B cell (primary cell): ENCODE measurements at regions not wholly inside any gene's neighbourhood (a gene's known extent, or its start where the extent isn't known, plus 50 kb on each side); places are given as distances from the start of the nearest gene placed in this dataset.

Experiments
- ATAC-seq: fragments of 200-7000 bp; cut with Tn5 transposase; one replicate; pipeline ENCODE4 v1.10.0; 2021; ENCODE audit warnings: low read depth, mild to moderate bottlenecking, moderate number of reproducible peaks, moderate library complexity
- CTCF ChIA-PET: fragments of 350-600 bp; sonication (Branson Sonifier 250); formaldehyde crosslinking; loops from one replicate; lab custom pipeline; 2021; ENCODE audit warnings: antibody characterized with exemption, inconsistent platforms; lab: Charles Lee
- POLR2A ChIA-PET: fragments of 350-600 bp; sonication (Branson Sonifier 250); formaldehyde crosslinking; loops from one replicate; lab custom pipeline; 2021; ENCODE audit warnings: antibody characterized with exemption; lab: Charles Lee
- DNase-seq: peaks from one replicate; pipeline ENCODE4 v3.0.0; 2013
- H2AFZ ChIP-seq: 2 replicates; pipeline ENCODE4 v1.6.1; 2012; ENCODE audit warnings: mild to moderate bottlenecking, low read depth, low read length; ENCODE audit not compliant: insufficient read depth, poor library complexity, severe bottlenecking
- H3K27ac ChIP-seq, 2 donors: 1 replicate in 1 of 2; 2 replicates in 1 of 2; pipeline ENCODE4 v1.5.1; 2012 to 2013; ENCODE audit warnings: low read length in 2 of 2, mild to moderate bottlenecking in 2 of 2, moderate library complexity in 1 of 2
- H3K27me3 ChIP-seq, 4 experiments: fragments of 200-600 bp in 1 of 4; sonication (generic) in 1 of 4; replicated peaks in 1 of 4; 1 replicate in 2 of 4; 2 replicates in 2 of 4; pipeline versions ENCODE4 v1.6.1 to v1.7.0; 2013 to 2016; ENCODE audit warnings: low read length in 3 of 4, mild to moderate bottlenecking in 2 of 4, mixed read lengths in 1 of 4, moderate library complexity in 1 of 4; ENCODE audit not compliant: insufficient read depth in 4 of 4, control insufficient read depth in 3 of 4; ENCODE audit errors: control extremely low read depth in 1 of 4
- H3K36me3 ChIP-seq, 2 experiments: replicated peaks in 1 of 2; 1 replicate in 1 of 2; 2 replicates in 1 of 2; pipeline versions ENCODE4 v1.6.1 to v1.7.1; 2013; ENCODE audit warnings: low read length in 1 of 2; ENCODE audit not compliant: insufficient read depth in 2 of 2, control insufficient read depth in 1 of 2; ENCODE audit errors: control extremely low read depth in 1 of 2, extremely low read depth in 1 of 2
- H3K4me1 ChIP-seq, 2 donors: fragments of 200-600 bp in 1 of 2; sonication (generic) in 1 of 2; 1 replicate in 1 of 2; 2 replicates in 1 of 2; pipeline versions ENCODE4 v1.5.1 to v1.6.1; 2013 to 2017; ENCODE audit warnings: low read length in 2 of 2; ENCODE audit not compliant: control insufficient read depth in 2 of 2, insufficient read depth in 2 of 2
- H3K4me2 ChIP-seq: replicated peaks from 2 replicates; pipeline ENCODE3; 2012; ENCODE audit warnings: mild to moderate bottlenecking, low read depth, low read length; ENCODE audit not compliant: poor library complexity, severe bottlenecking
- H3K4me3 ChIP-seq, 5 experiments: fragments of 200-600 bp in 1 of 5; sonication (generic) in 1 of 5; 1 replicate in 3 of 5; 2 replicates in 2 of 5; pipeline versions ENCODE4 v1.5.1 to v1.7.0; 2011 to 2016; ENCODE audit warnings: low read length in 4 of 5, mild to moderate bottlenecking in 4 of 5, low read depth in 2 of 5, control low read depth in 1 of 5, moderate library complexity in 1 of 5; ENCODE audit not compliant: insufficient read depth in 1 of 5; ENCODE audit errors: control extremely low read depth in 1 of 5, extremely low read depth in 1 of 5
- H3K79me2 ChIP-seq: fragments of 200-600 bp; sonication (generic); one replicate; pipeline ENCODE4 v1.6.0; 2016; ENCODE audit warnings: low read length; ENCODE audit not compliant: control insufficient read depth, insufficient read depth
- H3K9ac ChIP-seq: fragments of 200-600 bp; sonication (generic); 2 replicates; pipeline ENCODE4 v1.6.1; 2017; ENCODE audit warnings: mild to moderate bottlenecking, low read length, moderate library complexity
- H3K9me3 ChIP-seq, 3 donors: one replicate each; pipeline versions ENCODE4 v1.6.1 to v1.7.1; 2013; ENCODE audit warnings: low read length in 2 of 3; ENCODE audit not compliant: control insufficient read depth in 2 of 3, insufficient read depth in 1 of 3; ENCODE audit errors: control extremely low read depth in 1 of 3
- H4K20me1 ChIP-seq: 2 replicates; pipeline ENCODE4 v1.6.0; 2012; ENCODE audit warnings: mild to moderate bottlenecking, low read length; ENCODE audit not compliant: insufficient read depth, control insufficient read depth, poor library complexity, severe bottlenecking
- H3K27ac Mint-ChIP-seq: one replicate; pipeline ENCODE4 v1.8.0; 2021; ENCODE audit warnings: mixed read lengths
- H3K27me3 Mint-ChIP-seq: one replicate; pipeline ENCODE4 v1.8.0; 2021; ENCODE audit warnings: mixed read lengths
- H3K4me1 Mint-ChIP-seq: one replicate; pipeline ENCODE4 v1.8.0; 2021; ENCODE audit warnings: mixed read lengths
- H3K4me3 Mint-ChIP-seq: one replicate; pipeline ENCODE4 v1.8.0; 2021; ENCODE audit warnings: mixed read lengths
- H3K9me3 Mint-ChIP-seq: one replicate; pipeline ENCODE4 v1.8.0; 2022; ENCODE audit warnings: mixed read lengths; ENCODE audit not compliant: insufficient read depth
- EZH2 ChIP-seq: IDR thresholded peaks from 2 replicates; pipeline ENCODE4 v1.6.1; 2012; ENCODE audit warnings: borderline replicate concordance, low read depth, mild to moderate bottlenecking, moderate library complexity, low read length; ENCODE audit not compliant: insufficient read depth, poor library complexity, severe bottlenecking
- WGBS: methylation state at CpG from one replicate; pipeline ENCODE4 v1.1.5; 2013; ENCODE audit warnings: missing lambda C conversion rate; ENCODE audit not compliant: insufficient coverage; 5-methylcytosine and 5-hydroxymethylcytosine counted together
- intact Hi-C: fragments of 100-400 bp; cut with micrococcal nuclease; formaldehyde crosslinking; loops from one replicate; pipeline ENCODE4 v1.10.0; 2022
- TF ChIP-seq, protein P1 (sequence below): fragments of 200-600 bp; IDR thresholded peaks from one replicate; pipeline ENCODE4 v1.8.0; 2022; ENCODE audit warnings: antibody characterized with exemption, mild to moderate bottlenecking

DNA sequence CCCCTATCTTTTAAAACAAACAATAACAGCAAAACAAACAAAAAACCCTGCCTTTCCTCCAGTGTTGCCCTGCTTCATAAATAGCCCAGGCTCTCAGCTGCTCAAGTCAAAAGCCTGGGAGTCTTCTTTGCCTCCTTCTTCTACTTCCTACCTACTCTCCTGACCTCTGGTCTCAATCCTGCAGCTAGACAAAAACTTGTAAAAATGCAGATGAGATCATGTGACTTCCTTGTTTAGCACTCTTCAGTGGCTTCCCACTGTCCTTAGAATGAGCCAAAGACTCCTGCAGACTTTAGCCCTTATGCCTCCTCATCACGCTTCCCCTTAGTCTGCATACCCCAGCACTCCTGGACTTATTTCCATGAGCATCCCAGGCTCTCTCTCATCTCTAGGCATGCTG lies 55.0 kb upstream of the ZNF644 start:
- Histone ChIP-seq H3K4me3 (no peak overlapping the region), H3K9ac (no peak overlapping the region), H3K27ac (no peak overlapping the region), H3K4me1 (no peaks in the 10 kb centered on the region), H3K9me3 (peaks cover 0 to 4% (median 0%) of the 10 kb centered on the region in 3 donors), H2AFZ (no peak overlapping the region), H4K20me1 (no peaks in the 10 kb centered on the region), H3K79me2 (no peaks in the 10 kb centered on the region), H3K36me3 (no peaks in the 10 kb centered on the region), H3K27me3 (no peaks in the 10 kb centered on the region), H3K4me2 (no peak overlapping the region)
- Mint-ChIP-seq H3K27ac (no peak overlapping the region), H3K4me1 (peaks cover 3% of the 10 kb centered on the region), H3K9me3 (no peaks in the 10 kb centered on the region), H3K4me3 (no peak overlapping the region), H3K27me3 (no peaks in the 10 kb centered on the region)
- ChIA-PET CTCF (interaction anchor here (1.0 kb wide), 1 partner anchor 89 kb away, joined by 3 read pairs; no protein-coding TSS in a partner anchor), POLR2A (no interaction called here)
- ATAC-seq (no peak), DNase-seq (no peak)
- TF ChIP-seq, protein P1, sequence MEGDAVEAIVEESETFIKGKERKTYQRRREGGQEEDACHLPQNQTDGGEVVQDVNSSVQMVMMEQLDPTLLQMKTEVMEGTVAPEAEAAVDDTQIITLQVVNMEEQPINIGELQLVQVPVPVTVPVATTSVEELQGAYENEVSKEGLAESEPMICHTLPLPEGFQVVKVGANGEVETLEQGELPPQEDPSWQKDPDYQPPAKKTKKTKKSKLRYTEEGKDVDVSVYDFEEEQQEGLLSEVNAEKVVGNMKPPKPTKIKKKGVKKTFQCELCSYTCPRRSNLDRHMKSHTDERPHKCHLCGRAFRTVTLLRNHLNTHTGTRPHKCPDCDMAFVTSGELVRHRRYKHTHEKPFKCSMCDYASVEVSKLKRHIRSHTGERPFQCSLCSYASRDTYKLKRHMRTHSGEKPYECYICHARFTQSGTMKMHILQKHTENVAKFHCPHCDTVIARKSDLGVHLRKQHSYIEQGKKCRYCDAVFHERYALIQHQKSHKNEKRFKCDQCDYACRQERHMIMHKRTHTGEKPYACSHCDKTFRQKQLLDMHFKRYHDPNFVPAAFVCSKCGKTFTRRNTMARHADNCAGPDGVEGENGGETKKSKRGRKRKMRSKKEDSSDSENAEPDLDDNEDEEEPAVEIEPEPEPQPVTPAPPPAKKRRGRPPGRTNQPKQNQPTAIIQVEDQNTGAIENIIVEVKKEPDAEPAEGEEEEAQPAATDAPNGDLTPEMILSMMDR = no peak
- TF ChIP-seq EZH2 = no peak
- intact Hi-C loops = no loop called here
- WGBS = 100% methylated on average over 1 of the region's 1 CpG

DNA sequence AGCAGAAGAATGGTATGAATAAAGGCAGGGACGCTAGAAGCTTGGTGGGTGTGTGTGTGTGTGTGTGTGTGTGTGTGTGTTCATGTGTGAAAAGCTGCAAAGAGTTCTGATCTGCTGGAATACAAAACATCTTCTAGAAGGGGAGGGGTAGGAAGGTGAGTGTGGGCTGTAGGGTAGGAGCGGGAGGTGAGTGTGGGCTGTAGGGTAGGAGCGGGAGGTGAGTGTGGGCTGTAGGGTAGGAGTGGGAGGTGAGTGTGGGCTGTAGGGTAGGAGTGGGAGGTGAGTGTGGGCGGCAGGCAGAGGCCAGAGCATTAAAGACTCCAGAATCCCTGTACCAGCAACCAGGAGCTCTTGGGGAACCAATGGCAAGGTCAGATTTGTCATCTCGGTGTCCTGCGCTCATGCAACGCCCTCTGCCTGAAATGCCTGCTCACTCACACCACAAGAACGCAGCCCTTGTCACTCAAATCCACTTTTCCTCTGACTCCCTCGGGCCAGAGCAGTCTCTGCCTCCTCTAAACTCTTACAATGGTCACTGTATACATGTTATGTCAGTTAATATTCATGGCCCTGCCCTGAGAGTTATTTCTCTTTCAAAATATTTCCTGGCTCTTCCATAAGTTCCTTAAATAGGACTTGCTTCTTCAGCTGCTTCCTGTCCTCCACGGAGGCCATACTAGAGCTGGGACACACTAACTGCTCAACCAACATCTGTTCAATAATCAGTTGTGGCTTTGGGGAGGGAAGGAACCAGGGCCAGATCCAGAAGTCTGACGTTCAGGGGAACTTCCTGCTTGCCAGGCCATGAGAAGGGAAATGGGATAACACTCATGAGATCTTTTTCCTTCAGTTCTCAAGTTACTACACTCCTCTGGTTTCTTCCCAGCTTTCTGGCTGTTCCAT lies 53.6 kb upstream of the ZNF644 start:
- intact Hi-C loops = no loop called here
- H3K9me3 ChIP-seq = peaks cover 0 to 4% (median 0%) of the 10 kb centered on the region in 3 donors
- H3K4me1 ChIP-seq = no peaks in the 10 kb centered on the region
- Mint-ChIP-seq H3K9me3 (no peaks in the 10 kb centered on the region), H3K4me1 (peaks cover under 1% of the 10 kb centered on the region), H3K27me3 (no peaks in the 10 kb centered on the region), H3K4me3 (no peak overlapping the region), H3K27ac (no peak overlapping the region)
- ChIA-PET POLR2A (no interaction called here), CTCF (interaction anchor here (0.9 kb wide), 1 partner anchor 141 kb away, joined by 3 read pairs; no protein-coding TSS in a partner anchor)
- H3K79me2 ChIP-seq = no peaks in the 10 kb centered on the region
- H3K9ac ChIP-seq = no peak overlapping the region
- WGBS = 77% methylated on average over 8 of the region's 11 CpGs
- no peak overlapping the region for H3K27ac ChIP-seq
- DNase-seq = no peak
- H4K20me1 ChIP-seq = no peaks in the 10 kb centered on the region
- no peak for ATAC-seq
- no peaks in the 10 kb centered on the region for H3K27me3 ChIP-seq
- H3K4me3 ChIP-seq = no peak overlapping the region
- no peak overlapping the region for H3K4me2 ChIP-seq
- TF ChIP-seq, protein P1 = no peak
- TF ChIP-seq EZH2 = no peak
- no peak overlapping the region for H2AFZ ChIP-seq
- no peaks in the 10 kb centered on the region for H3K36me3 ChIP-seq
